ENCODE measurements at regions not wholly inside any gene's neighbourhood (a gene's known extent, or its start where the extent isn't known, plus 50 kb on each side); places are given as distances from the start of the nearest gene placed in this dataset.

- Histone ChIP-seq H3K4me3 (ENCODE audit: low read depth, low read length) (no peak overlapping the region), H3K36me3 (ENCODE audit: control insufficient read depth, insufficient read depth, low read length) (no peaks in the 10 kb centered on the region), H3K27ac (ENCODE audit: low read depth, low read length) (no peak overlapping the region), H3K9ac (ENCODE audit: low read length) (no peak overlapping the region), H3K9me3 (ENCODE audit: control insufficient read depth, insufficient read depth, low read depth, low read length) (peaks cover 11% of the 10 kb centered on the region), H3K4me1 (ENCODE audit: control insufficient read depth, insufficient read depth, low read length) (peaks cover 28% of the 10 kb centered on the region), H3K27me3 (ENCODE audit: control insufficient read depth, insufficient read depth, low read length) (no peaks in the 10 kb centered on the region; the same call in 1 of the 2 replicates)
Observed at GRCh38 chrX:137212078-137212632, 178.4 kb upstream of the GPR101 start.

- Histone ChIP-seq H3K4me3 (ENCODE audit: low read depth, low read length) (no peak overlapping the region), H3K9ac (ENCODE audit: low read length) (no peak overlapping the region), H3K27me3 (ENCODE audit: control insufficient read depth, insufficient read depth, low read length) (peaks cover 31% of the 10 kb centered on the region), H3K27ac (ENCODE audit: low read depth, low read length) (no peak overlapping the region), H3K4me1 (ENCODE audit: control insufficient read depth, insufficient read depth, low read length) (no peaks in the 10 kb centered on the region), H3K9me3 (ENCODE audit: control insufficient read depth, insufficient read depth, low read depth, low read length) (no peaks in the 10 kb centered on the region), H3K36me3 (ENCODE audit: control insufficient read depth, insufficient read depth, low read length) (no peaks in the 10 kb centered on the region)
Observed at GRCh38 chrX:137198040-137198439, 164.2 kb upstream of the GPR101 start.

GRCh38 chrX:137195991-137196390 is 162.2 kb upstream of the GPR101 start:
- no peaks in the 10 kb centered on the region for H3K36me3 ChIP-seq (ENCODE audit: control insufficient read depth, insufficient read depth, low read length)

GRCh38 chrX:137195296-137195695 is 161.5 kb upstream of the GPR101 start:
- no peak overlapping the region for H3K27ac ChIP-seq (ENCODE audit: low read depth, low read length)
- peaks cover 28% of the 10 kb centered on the region for H3K27me3 ChIP-seq (ENCODE audit: control insufficient read depth, insufficient read depth, low read length)
- no peaks in the 10 kb centered on the region for H3K4me1 ChIP-seq (ENCODE audit: control insufficient read depth, insufficient read depth, low read length)
- H3K4me3 ChIP-seq (ENCODE audit: low read depth, low read length): no peak overlapping the region
- no peaks in the 10 kb centered on the region for H3K36me3 ChIP-seq (ENCODE audit: control insufficient read depth, insufficient read depth, low read length)
- no peak overlapping the region for H3K9ac ChIP-seq (ENCODE audit: low read length)
- peaks cover 3% of the 10 kb centered on the region for H3K9me3 ChIP-seq (ENCODE audit: control insufficient read depth, insufficient read depth, low read depth, low read length)

More at GRCh38 chrX:137195991-137196390, 162.2 kb upstream of the GPR101 start:
- H3K4me1 ChIP-seq (ENCODE audit: control insufficient read depth, insufficient read depth, low read length): no peaks in the 10 kb centered on the region
- no peak overlapping the region for H3K27ac ChIP-seq (ENCODE audit: low read depth, low read length)
- peaks cover 3% of the 10 kb centered on the region for H3K9me3 ChIP-seq (ENCODE audit: control insufficient read depth, insufficient read depth, low read depth, low read length)
- no peak overlapping the region for H3K4me3 ChIP-seq (ENCODE audit: low read depth, low read length)
- H3K27me3 ChIP-seq (ENCODE audit: control insufficient read depth, insufficient read depth, low read length): peaks cover 29% of the 10 kb centered on the region
- H3K9ac ChIP-seq (ENCODE audit: low read length): no peak overlapping the region

- Histone ChIP-seq H3K36me3 (ENCODE audit: control insufficient read depth, insufficient read depth, low read length) (no peaks in the 10 kb centered on the region), H3K4me1 (ENCODE audit: control insufficient read depth, insufficient read depth, low read length) (no peaks in the 10 kb centered on the region), H3K9me3 (ENCODE audit: control insufficient read depth, insufficient read depth, low read depth, low read length) (peaks cover 3% of the 10 kb centered on the region), H3K27ac (ENCODE audit: low read depth, low read length) (no peak overlapping the region), H3K9ac (ENCODE audit: low read length) (no peak overlapping the region), H3K27me3 (ENCODE audit: control insufficient read depth, insufficient read depth, low read length) (peaks cover 22% of the 10 kb centered on the region), H3K4me3 (ENCODE audit: low read depth, low read length) (no peak overlapping the region)
Observed at GRCh38 chrX:137194164-137194563, 160.4 kb upstream of the GPR101 start.

GRCh38 chrX:137187540-137187939 is 153.7 kb upstream of the GPR101 start:
- peaks cover 3% of the 10 kb centered on the region for H3K9me3 ChIP-seq (ENCODE audit: control insufficient read depth, insufficient read depth, low read depth, low read length)
- no peak overlapping the region for H3K9ac ChIP-seq (ENCODE audit: low read length)
- H3K27ac ChIP-seq (ENCODE audit: low read depth, low read length): no peak overlapping the region
- H3K4me3 ChIP-seq (ENCODE audit: low read depth, low read length): no peak overlapping the region
- H3K4me1 ChIP-seq (ENCODE audit: control insufficient read depth, insufficient read depth, low read length): peaks cover 4% of the 10 kb centered on the region; the same call in 1 of the 2 replicates
- H3K27me3 ChIP-seq (ENCODE audit: control insufficient read depth, insufficient read depth, low read length): peaks cover 3% of the 10 kb centered on the region; the same call in 1 of the 2 replicates
- no peaks in the 10 kb centered on the region for H3K36me3 ChIP-seq (ENCODE audit: control insufficient read depth, insufficient read depth, low read length)

- Histone ChIP-seq H3K4me3 (ENCODE audit: low read depth, low read length) (no peak overlapping the region), H3K4me1 (ENCODE audit: control insufficient read depth, insufficient read depth, low read length) (no peaks in the 10 kb centered on the region), H3K9ac (ENCODE audit: low read length) (no peak overlapping the region), H3K36me3 (ENCODE audit: control insufficient read depth, insufficient read depth, low read length) (no peaks in the 10 kb centered on the region), H3K9me3 (ENCODE audit: control insufficient read depth, insufficient read depth, low read depth, low read length) (no peaks in the 10 kb centered on the region), H3K27me3 (ENCODE audit: control insufficient read depth, insufficient read depth, low read length) (peaks cover 10% of the 10 kb centered on the region; the same call in 1 of the 2 replicates), H3K27ac (ENCODE audit: low read depth, low read length) (no peak overlapping the region)
Observed at GRCh38 chrX:137178392-137178791, 144.6 kb upstream of the GPR101 start.

- Histone ChIP-seq H3K36me3 (ENCODE audit: control insufficient read depth, insufficient read depth, low read length) (no peaks in the 10 kb centered on the region), H3K4me1 (ENCODE audit: control insufficient read depth, insufficient read depth, low read length) (no peaks in the 10 kb centered on the region), H3K9ac (ENCODE audit: low read length) (no peak overlapping the region), H3K27me3 (ENCODE audit: control insufficient read depth, insufficient read depth, low read length) (peaks cover 4% of the 10 kb centered on the region; the same call in 1 of the 2 replicates), H3K4me3 (ENCODE audit: low read depth, low read length) (no peak overlapping the region), H3K27ac (ENCODE audit: low read depth, low read length) (no peak overlapping the region), H3K9me3 (ENCODE audit: control insufficient read depth, insufficient read depth, low read depth, low read length) (no peaks in the 10 kb centered on the region)
Observed at GRCh38 chrX:137172317-137172948, 138.6 kb upstream of the GPR101 start.

GRCh38 chrX:137171626-137172025 is 137.8 kb upstream of the GPR101 start:
- H3K27me3 ChIP-seq (ENCODE audit: control insufficient read depth, insufficient read depth, low read length): peaks cover 4% of the 10 kb centered on the region; the same call in 1 of the 2 replicates
- H3K27ac ChIP-seq (ENCODE audit: low read depth, low read length): no peak overlapping the region
- H3K36me3 ChIP-seq (ENCODE audit: control insufficient read depth, insufficient read depth, low read length): no peaks in the 10 kb centered on the region
- no peak overlapping the region for H3K9ac ChIP-seq (ENCODE audit: low read length)
- no peaks in the 10 kb centered on the region for H3K9me3 ChIP-seq (ENCODE audit: control insufficient read depth, insufficient read depth, low read depth, low read length)
- H3K4me3 ChIP-seq (ENCODE audit: low read depth, low read length): no peak overlapping the region
- H3K4me1 ChIP-seq (ENCODE audit: control insufficient read depth, insufficient read depth, low read length): no peaks in the 10 kb centered on the region; the same call in 1 of the 2 replicates

GRCh38 chrX:137166591-137166990 is 132.8 kb upstream of the GPR101 start:
- H3K27ac ChIP-seq (ENCODE audit: low read depth, low read length): no peak overlapping the region
- H3K9me3 ChIP-seq (ENCODE audit: control insufficient read depth, insufficient read depth, low read depth, low read length): no peaks in the 10 kb centered on the region
- H3K4me1 ChIP-seq (ENCODE audit: control insufficient read depth, insufficient read depth, low read length): no peaks in the 10 kb centered on the region; the same call in 1 of the 2 replicates
- H3K9ac ChIP-seq (ENCODE audit: low read length): no peak overlapping the region
- H3K4me3 ChIP-seq (ENCODE audit: low read depth, low read length): no peak overlapping the region
- H3K36me3 ChIP-seq (ENCODE audit: control insufficient read depth, insufficient read depth, low read length): no peaks in the 10 kb centered on the region
- H3K27me3 ChIP-seq (ENCODE audit: control insufficient read depth, insufficient read depth, low read length): peaks cover 4% of the 10 kb centered on the region; the same call in 1 of the 2 replicates

GRCh38 chrX:137164329-137164728 is 130.5 kb upstream of the GPR101 start:
- no peaks in the 10 kb centered on the region for H3K36me3 ChIP-seq (ENCODE audit: control insufficient read depth, insufficient read depth, low read length)
- no peak overlapping the region for H3K4me3 ChIP-seq (ENCODE audit: low read depth, low read length)
- H3K27ac ChIP-seq (ENCODE audit: low read depth, low read length): no peak overlapping the region
- peaks cover 7% of the 10 kb centered on the region; the same call in 1 of the 2 replicates for H3K27me3 ChIP-seq (ENCODE audit: control insufficient read depth, insufficient read depth, low read length)
- H3K4me1 ChIP-seq (ENCODE audit: control insufficient read depth, insufficient read depth, low read length): no peaks in the 10 kb centered on the region; the same call in 1 of the 2 replicates
- H3K9ac ChIP-seq (ENCODE audit: low read length): no peak overlapping the region
- no peaks in the 10 kb centered on the region for H3K9me3 ChIP-seq (ENCODE audit: control insufficient read depth, insufficient read depth, low read depth, low read length)
